ENCODE measurements at regions not wholly inside any gene's neighbourhood (a gene's known extent, or its start where the extent isn't known, plus 50 kb on each side); places are given as distances from the start of the nearest gene placed in this dataset.
A peak's percentile ranks its signal among the peaks of the same experiment; 100 is the strongest.
"Not testable (repeated sequence)": the region's sequence is repeated elsewhere in the genome, so short reads cannot be mapped to it uniquely, and the experiment has no call there.

GRCh38 chr1:104019675-104020049 is 270.0 kb downstream of the AMY1C start:
- DNase-seq (ENCODE audit: low spot score) = no peak

- no peak for DNase-seq (ENCODE audit: low spot score)
Measured at GRCh38 chr1:104028416-104029035, 278.8 kb downstream of the AMY1C start.

GRCh38 chr1:104029456-104029970 is 279.8 kb downstream of the AMY1C start:
- no peak for DNase-seq (ENCODE audit: low spot score)

- DNase-seq (ENCODE audit: low spot score) = no peak
Measured at GRCh38 chr1:104056786-104057185, 307.1 kb downstream of the AMY1C start.

- DNase-seq (ENCODE audit: low spot score) = peak; percentile 75
Measured at GRCh38 chr1:104057219-104057898, 307.7 kb downstream of the AMY1C start.

GRCh38 chr1:104061637-104062036 is 311.9 kb downstream of the AMY1C start:
- not testable (repeated sequence) for DNase-seq (ENCODE audit: low spot score)

GRCh38 chr1:104064399-104064798 is 314.7 kb downstream of the AMY1C start:
- no peak for DNase-seq (ENCODE audit: low spot score)

GRCh38 chr1:104072915-104073371 is 323.2 kb downstream of the AMY1C start:
- DNase-seq (ENCODE audit: low spot score) = no peak

- DNase-seq (ENCODE audit: low spot score) = no peak
Measured at GRCh38 chr1:104073463-104073902, 323.8 kb downstream of the AMY1C start.

- DNase-seq (ENCODE audit: low spot score) = no peak
Measured at GRCh38 chr1:104082221-104082620, 332.5 kb downstream of the AMY1C start.

GRCh38 chr1:104084380-104084779 is 334.7 kb downstream of the AMY1C start:
- DNase-seq (ENCODE audit: low spot score) = no peak

GRCh38 chr1:104092698-104093097 is 343.0 kb downstream of the AMY1C start:
- DNase-seq (ENCODE audit: low spot score) = no peak

GRCh38 chr1:104098837-104099236 is 349.1 kb downstream of the AMY1C start:
- no peak for DNase-seq (ENCODE audit: low spot score)

GRCh38 chr1:104100115-104100514 is 350.4 kb downstream of the AMY1C start:
- DNase-seq (ENCODE audit: low spot score) = peak; percentile 34

- DNase-seq (ENCODE audit: low spot score) = no peak
Measured at GRCh38 chr1:104105465-104105864, 355.8 kb downstream of the AMY1C start.

- no peak for DNase-seq (ENCODE audit: low spot score)
Measured at GRCh38 chr1:104120525-104120924, 370.8 kb downstream of the AMY1C start.

GRCh38 chr1:104121271-104121670 is 371.6 kb downstream of the AMY1C start:
- no peak for DNase-seq (ENCODE audit: low spot score)

- DNase-seq (ENCODE audit: low spot score) = no peak
Measured at GRCh38 chr1:104125266-104125665, 375.6 kb downstream of the AMY1C start.

GRCh38 chr1:104125970-104126369 is 376.3 kb downstream of the AMY1C start:
- DNase-seq (ENCODE audit: low spot score) = no peak

GRCh38 chr1:104132382-104132973 is 382.8 kb downstream of the AMY1C start:
- DNase-seq (ENCODE audit: low spot score) = peak; percentile 75

- not testable (repeated sequence) for DNase-seq (ENCODE audit: low spot score)
Measured at GRCh38 chr1:104135036-104135435, 385.3 kb downstream of the AMY1C start.

GRCh38 chr1:104136621-104137020 is 386.9 kb downstream of the AMY1C start:
- DNase-seq (ENCODE audit: low spot score) = no peak

- DNase-seq (ENCODE audit: low spot score) = no peak
Measured at GRCh38 chr1:104156738-104157137, 407.0 kb downstream of the AMY1C start.
